IPS DF 6.9 (cell line): ENCODE measurements at regions not wholly inside any gene's neighbourhood (a gene's known extent, or its start where the extent isn't known, plus 50 kb on each side); places are given as distances from the start of the nearest gene placed in this dataset.
"Not testable (repeated sequence)": the region's sequence is repeated elsewhere in the genome, so short reads cannot be mapped to it uniquely, and the experiment has no call there.

Source experiments
- DNase-seq: peaks from one replicate; pipeline ENCODE4 v3.0.0-alpha.2; 2013; ENCODE audit warnings: low read depth, low spot score
- H3K27ac ChIP-seq: one replicate; pipeline ENCODE4 v1.5.1; 2013; ENCODE audit warnings: low read length, control low read depth
- H3K27me3 ChIP-seq: 2 replicates; pipeline ENCODE4 v1.6.1; 2013; ENCODE audit warnings: mild to moderate bottlenecking, low read length; ENCODE audit not compliant: control insufficient read depth, insufficient read depth
- H3K36me3 ChIP-seq: 2 replicates; pipeline ENCODE4 v1.6.1; 2013; ENCODE audit warnings: low read length; ENCODE audit not compliant: control insufficient read depth, insufficient read depth
- H3K4me1 ChIP-seq: 2 replicates; pipeline ENCODE4 v1.6.1; 2013; ENCODE audit warnings: low read length; ENCODE audit not compliant: control insufficient read depth, insufficient read depth
- H3K4me3 ChIP-seq: 2 replicates; pipeline ENCODE4 v1.5.1; 2013; ENCODE audit warnings: mild to moderate bottlenecking, low read length
- H3K9me3 ChIP-seq: 2 replicates; pipeline ENCODE4 v1.6.1; 2013; ENCODE audit warnings: low read length, inconsistent platforms; ENCODE audit not compliant: control insufficient read depth, insufficient read depth
- WGBS: extraction: QIAGEN DNeasy Blood & Tissue Kit; methylation state at CpG from one replicate; pipeline ENCODE4 v1.1.7; 2013; ENCODE audit warnings: mixed read lengths, missing lambda C conversion rate; ENCODE audit not compliant: insufficient read length, insufficient coverage; 5-methylcytosine and 5-hydroxymethylcytosine counted together

DNA sequence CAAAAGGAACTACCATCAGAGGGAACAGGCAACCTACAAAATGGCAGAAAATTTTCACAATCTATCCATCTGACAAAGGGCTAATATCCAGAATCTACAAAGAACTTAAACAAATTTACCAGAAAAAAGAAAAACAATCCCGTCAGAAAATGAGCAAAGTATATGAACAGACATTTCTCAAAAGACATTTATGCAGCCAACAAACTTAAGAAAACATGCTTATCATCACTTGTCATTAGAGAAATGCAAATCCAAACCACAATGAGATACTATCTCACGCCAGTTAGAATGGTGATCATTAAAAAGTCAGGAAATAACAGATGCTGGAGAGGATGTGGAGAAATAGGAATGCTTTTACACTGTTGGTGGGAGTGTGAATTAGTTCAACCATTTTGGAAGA, 516.2 kb downstream of the NFIB start:
- H3K36me3 ChIP-seq, H3K4me3 ChIP-seq, H3K4me1 ChIP-seq, H3K27ac ChIP-seq, H3K27me3 ChIP-seq, DNase-seq, H3K9me3 ChIP-seq: not testable (repeated sequence)
- WGBS = no CpG with 5 or more reads among the region's 2 CpGs

- DNase-seq = no peak
- Histone ChIP-seq H3K27ac (no peak overlapping the region), H3K36me3 (no peaks in the 10 kb centered on the region), H3K27me3 (no peaks in the 10 kb centered on the region), H3K4me1 (no peaks in the 10 kb centered on the region; the same call in 1 of the 2 replicates), H3K9me3 (no peaks in the 10 kb centered on the region), H3K4me3 (no peak overlapping the region)
- no CpG with 5 or more reads among the region's 4 CpGs for WGBS
Measured at GRCh38 chr9:13791816-13792215, 512.3 kb upstream of the MPDZ start.

GRCh38 chr9:13790055-13790454, 510.6 kb upstream of the MPDZ start:
- Histone ChIP-seq H3K4me3 (no peak overlapping the region), H3K27ac (no peak overlapping the region), H3K4me1 (no peaks in the 10 kb centered on the region; the same call in 1 of the 2 replicates), H3K27me3 (no peaks in the 10 kb centered on the region), H3K36me3 (no peaks in the 10 kb centered on the region), H3K9me3 (no peaks in the 10 kb centered on the region)
- DNase-seq = no peak
- no CpG with 5 or more reads among the region's 2 CpGs for WGBS

DNA sequence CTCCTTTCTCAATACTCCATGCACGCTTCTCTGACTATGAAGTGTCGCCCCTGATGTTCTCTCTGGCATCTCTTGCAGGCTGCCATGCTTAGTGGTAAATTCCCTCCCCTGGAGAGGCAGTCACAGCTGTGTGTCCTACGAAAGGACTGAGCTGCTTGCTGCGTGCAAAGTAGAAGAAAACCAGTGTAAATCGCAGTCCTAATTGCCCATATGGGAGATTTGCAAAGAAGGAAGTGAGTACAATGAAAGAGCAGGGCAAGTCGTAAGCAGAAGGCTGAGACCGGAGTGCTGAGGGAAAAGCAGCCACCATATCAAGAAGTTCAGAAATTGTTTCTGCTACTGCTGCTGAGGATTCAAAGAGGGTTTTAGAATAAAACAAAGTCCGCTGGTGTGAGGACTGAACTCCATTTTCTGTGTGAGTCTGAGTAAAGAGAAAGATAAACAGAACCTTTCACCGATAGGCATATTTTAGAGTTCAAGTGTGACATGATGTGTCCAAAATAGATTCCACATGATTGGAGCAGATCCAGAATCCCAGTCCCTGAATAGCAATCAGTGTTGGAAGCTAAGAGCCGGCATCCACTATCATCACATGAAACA, 507.8 kb upstream of the MPDZ start:
- Histone ChIP-seq H3K27me3 (no peaks in the 10 kb centered on the region), H3K36me3 (no peaks in the 10 kb centered on the region), H3K4me3 (no peak overlapping the region), H3K9me3 (no peaks in the 10 kb centered on the region), H3K27ac (no peak overlapping the region), H3K4me1 (no peaks in the 10 kb centered on the region; the same call in 1 of the 2 replicates)
- WGBS = no CpG with 5 or more reads among the region's 10 CpGs
- no peak for DNase-seq

- Histone ChIP-seq H3K27me3 (no peaks in the 10 kb centered on the region), H3K4me3 (no peak overlapping the region), H3K4me1 (no peaks in the 10 kb centered on the region), H3K27ac (no peak overlapping the region), H3K9me3 (no peaks in the 10 kb centered on the region), H3K36me3 (no peaks in the 10 kb centered on the region)
- DNase-seq = no peak
Measured at GRCh38 chr9:13786711-13787110, 507.2 kb upstream of the MPDZ start.

DNA sequence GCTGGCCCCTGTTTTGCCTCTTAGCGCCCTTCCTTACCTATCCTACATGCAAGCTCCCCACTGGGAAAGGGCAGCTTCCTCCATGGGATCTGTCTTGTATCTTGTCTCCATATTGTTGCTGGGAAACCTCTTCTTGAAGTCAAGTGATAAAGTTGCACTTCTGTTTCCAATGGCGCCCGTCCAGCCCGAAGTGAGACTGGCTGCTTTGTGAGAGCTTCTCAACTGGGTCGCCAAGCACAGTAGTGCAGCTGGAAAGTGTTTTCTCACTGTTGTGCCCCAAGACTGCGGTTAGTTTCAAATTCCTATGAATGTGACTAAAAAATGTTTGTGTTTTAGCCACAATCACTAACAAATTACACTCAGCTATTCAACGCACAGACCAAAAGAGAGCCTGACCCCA, 506.6 kb upstream of the MPDZ start:
- Histone ChIP-seq H3K27ac (no peak overlapping the region), H3K4me3 (no peak overlapping the region), H3K4me1 (no peaks in the 10 kb centered on the region), H3K27me3 (no peaks in the 10 kb centered on the region), H3K36me3 (no peaks in the 10 kb centered on the region), H3K9me3 (no peaks in the 10 kb centered on the region)
- DNase-seq = no peak
- no CpG with 5 or more reads among the region's 7 CpGs for WGBS

- Histone ChIP-seq H3K27me3 (no peaks in the 10 kb centered on the region), H3K27ac (no peak overlapping the region), H3K9me3 (no peaks in the 10 kb centered on the region), H3K36me3 (no peaks in the 10 kb centered on the region), H3K4me3 (no peak overlapping the region), H3K4me1 (no peaks in the 10 kb centered on the region)
- no peak for DNase-seq
- 100% methylated on average over 1 of the region's 5 CpGs for WGBS
Measured at GRCh38 chr9:13779106-13779505, 499.6 kb upstream of the MPDZ start.

DNA sequence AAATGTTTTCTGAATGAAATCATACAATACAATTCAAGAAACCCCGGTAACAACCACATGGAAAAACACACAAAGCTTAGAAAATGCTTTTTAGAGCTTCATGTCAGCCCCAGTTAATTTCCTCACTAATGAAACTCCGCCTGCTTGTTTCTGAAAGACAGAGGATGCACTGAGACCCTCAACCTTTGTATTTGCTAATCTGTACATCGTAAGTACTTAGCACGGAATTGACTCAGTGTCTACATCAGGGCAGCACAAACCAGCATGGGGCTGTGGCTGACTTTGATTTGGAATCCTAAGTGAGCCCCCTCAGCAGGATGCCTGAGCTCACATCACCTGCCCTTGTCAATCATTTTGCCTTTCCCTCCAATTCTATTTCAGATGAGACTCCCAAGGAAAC, 499.1 kb upstream of the MPDZ start:
- Histone ChIP-seq H3K27me3 (no peaks in the 10 kb centered on the region), H3K9me3 (no peaks in the 10 kb centered on the region)
- DNase-seq = no peak

GRCh38 chr9:13770956-13771355, 491.5 kb upstream of the MPDZ start:
- Histone ChIP-seq H3K4me1 (no peaks in the 10 kb centered on the region), H3K27me3 (no peaks in the 10 kb centered on the region), H3K4me3 (no peak overlapping the region), H3K9me3 (no peaks in the 10 kb centered on the region), H3K36me3 (no peaks in the 10 kb centered on the region), H3K27ac (no peak overlapping the region)
- whole genome bisulfite sequencing = no CpG with 5 or more reads among the region's 3 CpGs
- no peak for DNase-seq

More for the DNA sequence above, 499.1 kb upstream of the MPDZ start:
- Histone ChIP-seq H3K4me3 (no peak overlapping the region), H3K36me3 (no peaks in the 10 kb centered on the region), H3K4me1 (no peaks in the 10 kb centered on the region), H3K27ac (no peak overlapping the region)
- no CpG with 5 or more reads among the region's 4 CpGs for WGBS

- H3K27me3 ChIP-seq = no peaks in the 10 kb centered on the region
- no peak overlapping the region for H3K27ac ChIP-seq
- no CpG with 5 or more reads among the region's 1 CpG for WGBS
- H3K36me3 ChIP-seq = no peaks in the 10 kb centered on the region
- DNase-seq = no peak
- H3K4me1 ChIP-seq = no peaks in the 10 kb centered on the region
- no peaks in the 10 kb centered on the region for H3K9me3 ChIP-seq
- no peak overlapping the region for H3K4me3 ChIP-seq
Measured at GRCh38 chr9:13769641-13770040, 490.1 kb upstream of the MPDZ start.

- Histone ChIP-seq H3K27me3 (no peaks in the 10 kb centered on the region), H3K4me3 (no peak overlapping the region), H3K4me1 (no peaks in the 10 kb centered on the region), H3K36me3 (no peaks in the 10 kb centered on the region), H3K27ac (no peak overlapping the region), H3K9me3 (no peaks in the 10 kb centered on the region)
- WGBS = no CpG with 5 or more reads among the region's 3 CpGs
- DNase-seq = no peak
Measured at GRCh38 chr9:13769006-13769405, 489.5 kb upstream of the MPDZ start.
